Activated naive CD4-positive, alpha-beta T cell treated with anti-CD3 and anti-CD28 coated beads, Interleukin-2, amount 50 U/mL, for 16 hours (primary cell): ENCODE measurements at regions not wholly inside any gene's neighbourhood (a gene's known extent, or its start where the extent isn't known, plus 50 kb on each side); places are given as distances from the start of the nearest gene placed in this dataset.
"Not testable (repeated sequence)": the region's sequence is repeated elsewhere in the genome, so short reads cannot be mapped to it uniquely, and the experiment has no call there.

Experiments used
- DNase-seq: peaks from one replicate; pipeline ENCODE4 v3.0.0-alpha.2; 2020

- no peak for DNase-seq
Observed at GRCh38 chr10:44569193-44570091, 184.5 kb upstream of the CXCL12 start.

GRCh38 chr10:44571701-44572100, 186.8 kb upstream of the CXCL12 start:
- DNase-seq, result no peak

- DNase-seq, result no peak
Observed at GRCh38 chr10:44572146-44572545, 187.2 kb upstream of the CXCL12 start.

- DNase-seq, result no peak
Observed at GRCh38 chr10:44573821-44574220, 188.9 kb upstream of the CXCL12 start.

- no peak for DNase-seq
Observed at GRCh38 chr10:44574596-44575480, 189.9 kb upstream of the CXCL12 start.

- DNase-seq, result no peak
Observed at GRCh38 chr10:44575601-44576380, 190.9 kb upstream of the CXCL12 start.

- no peak for DNase-seq
Observed at GRCh38 chr10:44576702-44577191, 191.8 kb upstream of the CXCL12 start.

GRCh38 chr10:44577533-44577932, 192.6 kb upstream of the CXCL12 start:
- DNase-seq, result no peak

- DNase-seq, result no peak
Observed at GRCh38 chr10:44578271-44578670, 193.4 kb upstream of the CXCL12 start.

GRCh38 chr10:44578963-44579362, 194.1 kb upstream of the CXCL12 start:
- DNase-seq, result not testable (repeated sequence)

GRCh38 chr10:44581996-44582395, 197.1 kb upstream of the CXCL12 start:
- no peak for DNase-seq

- no peak for DNase-seq
Observed at GRCh38 chr10:44587488-44588318, 202.8 kb upstream of the CXCL12 start.

GRCh38 chr10:44589181-44589943, 204.5 kb upstream of the CXCL12 start:
- no peak for DNase-seq

- no peak for DNase-seq
Observed at GRCh38 chr10:44589944-44590449, 205.1 kb upstream of the CXCL12 start.

- DNase-seq, result no peak
Observed at GRCh38 chr10:44591911-44592310, 207.0 kb upstream of the CXCL12 start.

GRCh38 chr10:44593952-44594351, 209.1 kb upstream of the CXCL12 start:
- no peak for DNase-seq

- no peak for DNase-seq
Observed at GRCh38 chr10:44607116-44607515, 222.2 kb upstream of the CXCL12 start.

- DNase-seq, result no peak
Observed at GRCh38 chr10:44618910-44619309, 234.0 kb upstream of the CXCL12 start.

GRCh38 chr10:44619521-44619920, 234.6 kb upstream of the CXCL12 start:
- no peak for DNase-seq

GRCh38 chr10:44619975-44620374, 235.1 kb upstream of the CXCL12 start:
- no peak for DNase-seq
